ENCODE measurements at regions not wholly inside any gene's neighbourhood (a gene's known extent, or its start where the extent isn't known, plus 50 kb on each side); places are given as distances from the start of the nearest gene placed in this dataset.

GRCh38 chr2:221969087-221969829 is 329.5 kb downstream of the PAX3 start:
- Histone ChIP-seq H3K4me1 (no peaks in the 10 kb centered on the region), H3K27ac (no peak overlapping the region), H3K9me3 (no peaks in the 10 kb centered on the region), H3K36me3 (ENCODE audit: insufficient read depth in 1 of 2, low read depth in 1 of 2) (no peaks in the 10 kb centered on the region), H3K4me3 (no peak overlapping the region), H3K27me3 (ENCODE audit: insufficient read depth in 3 of 3, low read length in 2 of 3) (no peaks in the 10 kb centered on the region)
- peak in 1 of 4 donors; percentile 53 for ATAC-seq
- DNase-seq, result no peak
- intact Hi-C loops (cut with DNase I), result loop anchor here in 1 of 2 donors (5.0 kb wide), 1 partner anchor 1282 kb away; no protein-coding TSS in a partner anchor
- peak; percentile 48 for TF ChIP-seq CTCF (IDR thresholded peaks at IDR 0.05)
- 44 to 48% (median 45%) methylated on average over 7 of the region's 7 CpGs for WGBS, 3 donors

- TF ChIP-seq CTCF (IDR thresholded peaks at IDR 0.05), result no peak
- no peak overlapping the region for H3K27ac ChIP-seq
- no peak for ATAC-seq
- H3K4me3 ChIP-seq, result no peak overlapping the region
- no peaks in the 10 kb centered on the region for H3K9me3 ChIP-seq
- H3K27me3 ChIP-seq (ENCODE audit: insufficient read depth in 3 of 3, low read length in 2 of 3), result no peaks in the 10 kb centered on the region
- WGBS, 3 donors, result 46 to 74% (median 57%) methylated on average over 5 of the region's 5 CpGs
- DNase-seq, result no peak
- intact Hi-C loops (cut with DNase I), result no loop called here
- no peaks in the 10 kb centered on the region for H3K36me3 ChIP-seq (ENCODE audit: insufficient read depth in 1 of 2, low read depth in 1 of 2)
- no peaks in the 10 kb centered on the region for H3K4me1 ChIP-seq
Measured at GRCh38 chr2:221962186-221962585, 336.6 kb downstream of the PAX3 start.

- no peaks in the 10 kb centered on the region for H3K27me3 ChIP-seq (ENCODE audit: insufficient read depth in 3 of 3, low read length in 2 of 3)
- TF ChIP-seq CTCF (IDR thresholded peaks at IDR 0.05), result no peak
- H3K36me3 ChIP-seq (ENCODE audit: insufficient read depth in 1 of 2, low read depth in 1 of 2), result no peaks in the 10 kb centered on the region
- ATAC-seq, result no peak
- WGBS, 3 donors, result 94 to 96% (median 96%) methylated on average over 14 of the region's 14 CpGs
- H3K9me3 ChIP-seq, result no peaks in the 10 kb centered on the region
- H3K4me3 ChIP-seq, result no peak overlapping the region
- intact Hi-C loops (cut with DNase I), result no loop called here
- no peak for DNase-seq
- H3K4me1 ChIP-seq, result no peaks in the 10 kb centered on the region
- H3K27ac ChIP-seq, result no peak overlapping the region
Measured at GRCh38 chr2:221961561-221961960, 337.2 kb downstream of the PAX3 start.

GRCh38 chr2:221958224-221958623 is 340.6 kb downstream of the PAX3 start:
- ATAC-seq, result no peak
- WGBS, 3 donors, result 80 to 88% (median 86%) methylated on average over 2 of the region's 2 CpGs

More at GRCh38 chr2:221958224-221958623, 340.6 kb downstream of the PAX3 start:
- no peak for TF ChIP-seq CTCF (IDR thresholded peaks at IDR 0.05)
- intact Hi-C loops (cut with DNase I), result no loop called here
- H3K27me3 ChIP-seq (ENCODE audit: insufficient read depth in 3 of 3, low read length in 2 of 3), result no peaks in the 10 kb centered on the region
- no peaks in the 10 kb centered on the region for H3K4me1 ChIP-seq
- H3K9me3 ChIP-seq, result no peaks in the 10 kb centered on the region
- H3K4me3 ChIP-seq, result no peak overlapping the region
- H3K36me3 ChIP-seq (ENCODE audit: insufficient read depth in 1 of 2, low read depth in 1 of 2), result no peaks in the 10 kb centered on the region
- no peak for DNase-seq
- no peak overlapping the region for H3K27ac ChIP-seq

Data from psoas muscle (tissue), 7 donors.